ENCODE measurements at regions not wholly inside any gene's neighbourhood (a gene's known extent, or its start where the extent isn't known, plus 50 kb on each side); places are given as distances from the start of the nearest gene placed in this dataset.

DNA sequence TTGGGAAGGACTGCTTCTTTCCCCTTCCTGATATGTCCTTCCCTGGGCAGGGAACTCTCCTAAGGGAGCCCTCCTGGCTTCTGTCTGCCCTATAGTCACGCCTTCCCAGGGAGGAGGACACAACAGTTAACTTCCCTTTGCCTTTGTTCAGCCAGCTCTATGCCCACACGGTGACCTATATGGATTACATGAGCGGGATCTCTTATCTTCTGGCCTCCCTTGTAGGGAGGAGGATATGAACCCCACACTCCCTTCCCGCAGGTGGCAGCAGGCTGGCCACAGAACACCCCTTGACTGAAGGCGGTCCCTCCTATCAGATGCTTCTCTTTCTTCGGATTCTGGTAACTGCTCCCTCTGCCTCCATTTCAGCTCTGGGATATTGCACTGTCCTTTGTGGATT, 135.6 kb upstream of the MAX start:
- TF ChIP-seq POLR2A (IDR thresholded peaks at IDR 0.05; ENCODE audit: low read depth, low read length) (no peak), POLR2AphosphoS5 (IDR thresholded peaks at IDR 0.05; ENCODE audit: low read depth, low read length) (no peak), TAF1 (IDR thresholded peaks at IDR 0.05; ENCODE audit: borderline replicate concordance, low read depth, low read length) (no peak)
